Karpas-422 (cell line): ENCODE measurements at regions not wholly inside any gene's neighbourhood (a gene's known extent, or its start where the extent isn't known, plus 50 kb on each side); places are given as distances from the start of the nearest gene placed in this dataset.
"Not testable (repeated sequence)": the region's sequence is repeated elsewhere in the genome, so short reads cannot be mapped to it uniquely, and the experiment has no call there.

ENCODE experiments used
- DNase-seq: peaks from one replicate; pipeline ENCODE4 v3.0.0-alpha.2; 2015
- H2AFZ ChIP-seq: fragments of 200-600 bp; sonication (generic); 2 replicates; pipeline ENCODE4 v1.6.1; 2014; ENCODE audit warnings: antibody characterized with exemption, low read length, mixed read lengths
- H3K27ac ChIP-seq: fragments of 200-600 bp; sonication (generic); 2 replicates; pipeline ENCODE4 v1.5.1; 2014; ENCODE audit warnings: mild to moderate bottlenecking, low read length, moderate library complexity
- H3K27me3 ChIP-seq: fragments of 200-600 bp; sonication (generic); 2 replicates; pipeline ENCODE4 v1.6.1; 2014; ENCODE audit warnings: low read length, mixed read lengths
- H3K36me3 ChIP-seq: fragments of 200-600 bp; sonication (generic); 2 replicates; pipeline ENCODE4 v1.6.1; 2014; ENCODE audit warnings: low read length, mixed read lengths; ENCODE audit not compliant: insufficient read depth
- H3K4me1 ChIP-seq: fragments of 200-600 bp; sonication (generic); 2 replicates; pipeline ENCODE4 v1.6.1; 2014; ENCODE audit warnings: mild to moderate bottlenecking, low read length, mixed read lengths
- H3K4me2 ChIP-seq: fragments of 200-600 bp; sonication (generic); 2 replicates; pipeline ENCODE4 v1.6.1; 2014; ENCODE audit warnings: low read length, low read depth, mild to moderate bottlenecking; ENCODE audit not compliant: poor library complexity, severe bottlenecking
- H3K4me3 ChIP-seq: fragments of 200-600 bp; sonication (generic); 2 replicates; pipeline ENCODE4 v1.5.1; 2014; ENCODE audit warnings: mild to moderate bottlenecking, antibody characterized with exemption, low read length, mixed read lengths
- H3K79me2 ChIP-seq: fragments of 200-600 bp; sonication (generic); 2 replicates; pipeline ENCODE4 v1.6.1; 2014; ENCODE audit warnings: mild to moderate bottlenecking, low read length, mixed read lengths
- H3K9ac ChIP-seq: fragments of 200-600 bp; sonication (generic); 2 replicates; pipeline ENCODE4 v1.6.0; 2014; ENCODE audit warnings: low read length
- H3K9me2 ChIP-seq: fragments of 200-600 bp; sonication (generic), shearing (Covaris generic); replicated peaks from 2 replicates; pipeline ENCODE4 v1.6.0; 2014; ENCODE audit warnings: mild to moderate bottlenecking, low read length, moderate library complexity; ENCODE audit not compliant: insufficient read depth
- H3K9me3 ChIP-seq: fragments of 300-700, 200-600 bp; sonication (generic); 2 replicates; pipeline ENCODE4 v1.6.1; 2014; ENCODE audit warnings: low read length, mixed read lengths
- H4K20me1 ChIP-seq: fragments of 200-600 bp; sonication (generic); 2 replicates; pipeline ENCODE4 v1.6.1; 2014; ENCODE audit warnings: mild to moderate bottlenecking, antibody characterized with exemption, low read length, low read depth; ENCODE audit not compliant: insufficient read depth

GRCh38 chr15:20304282-20305014 lies 237.2 kb downstream of the GOLGA6L6 start:
- not testable (repeated sequence) for H3K79me2 ChIP-seq, H3K36me3 ChIP-seq, H2AFZ ChIP-seq, H4K20me1 ChIP-seq, H3K27me3 ChIP-seq, DNase-seq, H3K4me2 ChIP-seq, H3K4me3 ChIP-seq, H3K4me1 ChIP-seq, H3K9me2 ChIP-seq, H3K9ac ChIP-seq, H3K27ac ChIP-seq
- peaks cover 18% of the 10 kb centered on the region for H3K9me3 ChIP-seq

DNA sequence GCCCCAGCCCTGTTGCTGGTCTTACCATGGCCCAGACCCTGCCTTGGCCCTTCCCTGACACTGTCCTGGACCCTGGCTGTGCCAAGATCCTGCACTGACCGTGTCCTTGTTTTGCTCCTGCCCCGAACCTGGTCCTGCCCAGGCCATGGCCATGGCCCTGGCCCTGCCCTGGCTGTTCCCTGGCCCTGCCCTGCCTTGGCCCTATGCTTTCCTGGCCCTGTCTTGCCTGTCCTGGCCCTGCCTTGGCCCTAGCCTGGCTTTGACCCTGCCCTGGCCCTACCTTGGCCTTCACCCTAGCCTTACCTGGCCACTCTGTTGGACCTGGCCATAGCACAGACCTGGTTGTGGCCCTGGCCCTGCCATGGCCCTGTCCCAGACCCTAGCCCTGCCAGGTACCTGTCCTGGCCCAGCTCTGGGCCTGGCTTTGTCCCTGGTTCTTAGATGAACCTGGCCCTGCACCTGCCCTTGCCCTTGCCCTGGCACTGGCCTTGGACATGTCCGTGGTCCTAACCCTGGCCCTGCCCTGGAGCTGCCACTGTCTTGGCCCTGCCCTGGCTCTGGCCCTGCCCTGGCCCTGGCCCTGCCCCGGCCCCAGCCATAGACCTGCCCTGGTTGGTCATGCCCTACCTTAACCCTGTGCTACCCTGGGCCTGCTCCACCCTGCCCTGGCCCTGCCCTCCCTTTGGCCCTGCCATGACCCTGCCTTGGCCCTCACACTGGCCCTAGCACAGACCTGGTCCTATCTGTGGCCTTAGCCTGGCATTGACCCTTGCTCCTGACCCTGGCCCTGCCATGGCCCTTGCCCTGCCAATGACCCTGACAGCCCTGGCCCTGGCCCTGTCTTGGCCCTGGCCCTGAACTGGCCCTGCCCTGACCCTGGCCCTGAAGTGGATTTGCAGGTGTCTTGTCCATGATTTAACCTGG lies 238.1 kb downstream of the GOLGA6L6 start:
- H3K27ac ChIP-seq, H3K79me2 ChIP-seq, H3K9ac ChIP-seq, H3K4me3 ChIP-seq, H3K27me3 ChIP-seq, H4K20me1 ChIP-seq, H3K9me2 ChIP-seq, H3K4me2 ChIP-seq, H3K36me3 ChIP-seq, DNase-seq, H2AFZ ChIP-seq, H3K4me1 ChIP-seq: not testable (repeated sequence)
- peaks cover 11% of the 10 kb centered on the region for H3K9me3 ChIP-seq

DNA sequence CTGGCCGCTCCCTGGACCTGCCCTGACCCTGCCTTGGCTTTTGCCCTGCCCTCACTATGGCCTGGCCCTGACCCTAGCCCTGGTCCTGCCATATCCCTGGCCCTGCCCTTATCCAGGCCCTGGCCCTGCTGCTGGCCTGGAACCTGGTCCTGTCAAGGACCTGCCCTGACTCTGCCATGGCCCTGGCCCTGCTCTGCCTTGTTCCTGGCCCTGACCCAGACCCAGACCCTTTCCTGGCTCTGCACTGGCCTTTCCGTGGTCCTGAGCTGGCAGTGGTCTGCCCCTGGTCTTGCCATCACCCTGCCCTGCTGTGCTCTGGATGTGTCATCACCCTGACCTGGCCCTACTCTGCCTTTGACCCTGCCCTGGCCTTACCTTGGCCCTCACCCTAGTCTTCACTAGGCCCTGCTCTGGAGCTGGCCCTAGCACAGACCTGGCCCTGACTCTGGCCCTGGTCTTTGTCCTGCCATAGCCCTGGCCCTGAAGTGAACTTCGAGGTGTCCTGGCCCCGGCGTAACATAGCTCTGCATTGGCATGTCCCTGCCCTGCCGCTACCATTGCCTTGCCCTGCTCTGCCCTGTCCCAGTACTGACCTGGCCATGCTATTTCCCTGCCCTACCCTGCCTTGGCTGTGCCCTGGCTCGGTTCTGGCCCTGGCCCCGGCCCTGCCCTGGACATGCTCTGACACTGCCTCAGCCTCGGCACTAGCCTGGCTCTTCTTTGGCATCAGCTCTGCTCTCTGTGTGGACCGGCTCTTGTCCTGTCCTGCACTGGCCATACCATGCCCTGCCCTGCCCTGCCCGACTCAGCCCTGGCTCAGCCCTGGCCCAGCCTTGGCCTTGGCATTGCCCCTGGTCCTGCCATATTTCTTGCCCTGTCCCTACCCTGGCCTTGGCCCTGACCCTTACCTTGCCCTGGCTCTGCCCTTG lies 239.2 kb downstream of the GOLGA6L6 start:
- not testable (repeated sequence) for H3K27ac ChIP-seq, H2AFZ ChIP-seq, H3K9me2 ChIP-seq, H3K79me2 ChIP-seq, DNase-seq, H3K9me3 ChIP-seq, H3K36me3 ChIP-seq, H3K4me2 ChIP-seq, H3K27me3 ChIP-seq, H4K20me1 ChIP-seq, H3K4me3 ChIP-seq, H3K4me1 ChIP-seq, H3K9ac ChIP-seq

DNA sequence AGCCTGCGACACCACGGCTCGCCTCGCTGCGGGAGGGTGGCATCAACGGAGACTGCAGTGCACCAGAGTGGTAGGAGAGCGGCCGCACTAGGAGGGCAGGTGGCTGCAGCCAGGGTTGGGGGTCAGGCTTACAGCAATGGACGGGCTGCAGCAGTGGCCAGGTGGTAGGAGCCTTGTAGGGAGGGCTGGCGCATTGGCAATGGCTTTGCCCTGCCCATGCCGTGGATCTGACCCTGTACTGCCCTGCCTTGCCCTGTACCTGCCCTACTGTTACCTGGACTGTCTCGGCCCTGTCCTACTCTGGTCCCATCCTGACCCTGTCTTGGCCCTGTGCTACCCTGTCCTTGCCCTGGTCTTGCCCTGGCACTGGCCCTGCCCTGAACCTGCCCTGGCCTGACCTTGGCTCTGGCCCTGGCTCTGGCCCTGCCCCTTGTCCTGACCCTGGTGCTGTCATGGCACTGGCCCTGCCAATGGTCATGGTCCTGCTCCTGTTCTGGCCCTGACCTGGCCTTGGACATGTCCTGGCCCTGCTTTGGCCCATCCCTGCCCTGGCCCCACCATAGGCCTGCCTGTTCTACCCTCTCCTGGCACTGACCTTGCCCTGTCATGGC lies 240.0 kb downstream of the GOLGA6L6 start:
- not testable (repeated sequence) for H3K4me3 ChIP-seq, H3K4me2 ChIP-seq, H3K27me3 ChIP-seq, H3K4me1 ChIP-seq, H3K27ac ChIP-seq, H2AFZ ChIP-seq, H3K9me2 ChIP-seq, H3K36me3 ChIP-seq, H4K20me1 ChIP-seq, H3K79me2 ChIP-seq, DNase-seq, H3K9ac ChIP-seq
- peaks cover 12% of the 10 kb centered on the region for H3K9me3 ChIP-seq

DNA sequence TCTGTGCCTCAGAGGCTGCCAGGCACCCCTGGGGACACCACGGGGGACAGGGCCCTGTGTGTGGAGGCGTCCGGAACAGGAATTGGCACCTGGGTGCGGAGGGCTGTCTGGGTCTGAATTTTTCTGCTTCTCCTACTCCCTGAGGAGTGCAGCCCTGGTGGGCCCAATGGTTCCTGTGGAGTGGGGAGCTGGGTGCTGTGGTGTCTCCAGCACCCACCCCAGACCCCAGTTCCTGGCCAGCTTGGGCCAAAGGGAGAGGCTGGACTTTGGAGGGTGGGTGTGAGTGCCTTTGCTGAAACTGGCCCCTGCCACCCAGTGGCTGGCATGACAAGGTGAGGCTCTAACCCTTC lies 240.6 kb downstream of the GOLGA6L6 start:
- not testable (repeated sequence) for H2AFZ ChIP-seq, H3K9me2 ChIP-seq, H4K20me1 ChIP-seq, H3K4me1 ChIP-seq, H3K79me2 ChIP-seq, H3K9ac ChIP-seq, DNase-seq, H3K4me3 ChIP-seq, H3K27ac ChIP-seq, H3K27me3 ChIP-seq, H3K4me2 ChIP-seq, H3K36me3 ChIP-seq
- H3K9me3 ChIP-seq, result peaks cover 12% of the 10 kb centered on the region

- H3K4me1 ChIP-seq, result not testable (repeated sequence)
- H3K9me3 ChIP-seq, result peaks cover 13% of the 10 kb centered on the region
Measured at GRCh38 chr15:20300351-20301040, 241.1 kb downstream of the GOLGA6L6 start.

DNA sequence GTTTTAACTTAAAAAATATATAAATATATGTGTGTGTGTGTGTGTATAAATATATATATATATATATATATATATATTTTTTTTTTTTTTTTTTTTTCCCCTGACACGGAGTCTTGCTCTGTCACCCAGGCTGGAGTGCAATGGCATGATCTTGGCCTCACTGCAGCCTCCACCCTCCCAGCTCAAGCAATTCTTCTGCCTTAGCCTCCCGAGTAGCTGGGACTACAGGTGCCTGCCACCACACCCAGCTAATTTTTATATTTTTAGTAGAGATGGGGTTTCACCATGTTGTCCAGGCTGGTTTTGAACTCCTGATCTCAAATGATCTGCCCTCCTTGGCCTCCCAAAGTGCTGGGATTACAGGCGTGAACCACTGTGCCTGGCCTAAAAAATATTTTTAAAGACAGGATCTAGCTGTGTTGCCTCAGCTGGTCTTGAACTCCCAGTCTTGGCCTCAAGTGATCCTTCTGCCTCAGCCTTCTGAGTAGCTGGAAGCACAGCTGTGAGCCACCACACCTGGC lies 243.9 kb downstream of the GOLGA6L6 start:
- peaks cover 14% of the 10 kb centered on the region for H3K9me3 ChIP-seq
- H3K27me3 ChIP-seq, H3K4me1 ChIP-seq, H3K27ac ChIP-seq, H4K20me1 ChIP-seq, H3K36me3 ChIP-seq, H3K4me2 ChIP-seq, H3K4me3 ChIP-seq, H2AFZ ChIP-seq, H3K9me2 ChIP-seq, DNase-seq, H3K9ac ChIP-seq, H3K79me2 ChIP-seq: not testable (repeated sequence)

More at GRCh38 chr15:20300351-20301040, 241.1 kb downstream of the GOLGA6L6 start:
- not testable (repeated sequence) for H3K4me2 ChIP-seq, H3K9me2 ChIP-seq, H3K79me2 ChIP-seq, H4K20me1 ChIP-seq, H3K27ac ChIP-seq, H3K4me3 ChIP-seq, H3K27me3 ChIP-seq, H2AFZ ChIP-seq, H3K9ac ChIP-seq, DNase-seq, H3K36me3 ChIP-seq
